BE2C (cell line): ENCODE measurements at regions not wholly inside any gene's neighbourhood (a gene's known extent, or its start where the extent isn't known, plus 50 kb on each side); places are given as distances from the start of the nearest gene placed in this dataset.

Source experiments
- DNase-seq: peaks from one replicate; pipeline ENCODE4 v3.0.0-alpha.2; 2020
- H3K27me3 ChIP-seq: fragments of 250-450 bp; sonication (Bioruptor Pico); 2 replicates; pipeline ENCODE4 v1.5.1; 2020; ENCODE audit warnings: mild to moderate bottlenecking
- H3K36me3 ChIP-seq: fragments of 250-450 bp; sonication (Bioruptor Pico); 2 replicates; pipeline ENCODE4 v1.5.1; 2020; ENCODE audit warnings: mild to moderate bottlenecking
- H3K4me1 ChIP-seq: fragments of 250-450 bp; sonication (Bioruptor Pico); 2 replicates; pipeline ENCODE4 v1.5.1; 2020
- H3K4me3 ChIP-seq: 2 replicates; pipeline ENCODE4 v1.5.1; 2011; ENCODE audit warnings: low read depth, low read length
- H3K9me3 ChIP-seq: fragments of 250-450 bp; sonication (Bioruptor Pico); 2 replicates; pipeline ENCODE4 v1.5.1; 2020
- TF ChIP-seq, protein P1 (sequence below): IDR thresholded peaks from 2 replicates; pipeline ENCODE4 v1.5.1; 2012; ENCODE audit warnings: mild to moderate bottlenecking, low read depth, low read length

DNA sequence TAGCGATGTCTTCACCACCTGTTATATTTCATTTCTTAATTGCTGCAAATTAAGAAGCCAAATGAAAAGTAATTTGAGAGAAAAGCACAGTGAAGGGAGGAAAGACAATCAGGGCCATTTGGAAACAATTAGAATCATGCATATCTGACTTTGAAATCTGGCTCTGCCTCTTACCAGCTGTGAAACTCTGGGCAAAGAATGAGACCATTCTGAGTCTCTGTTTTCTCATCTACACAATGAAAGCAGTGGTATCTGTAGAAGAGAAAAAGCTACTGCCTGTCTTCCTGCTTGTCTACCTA is 334.5 kb upstream of the CYRIA start:
- no peaks in the 10 kb centered on the region for H3K27me3 ChIP-seq
- DNase-seq: no peak
- no peaks in the 10 kb centered on the region for H3K36me3 ChIP-seq
- TF ChIP-seq, protein P1, sequence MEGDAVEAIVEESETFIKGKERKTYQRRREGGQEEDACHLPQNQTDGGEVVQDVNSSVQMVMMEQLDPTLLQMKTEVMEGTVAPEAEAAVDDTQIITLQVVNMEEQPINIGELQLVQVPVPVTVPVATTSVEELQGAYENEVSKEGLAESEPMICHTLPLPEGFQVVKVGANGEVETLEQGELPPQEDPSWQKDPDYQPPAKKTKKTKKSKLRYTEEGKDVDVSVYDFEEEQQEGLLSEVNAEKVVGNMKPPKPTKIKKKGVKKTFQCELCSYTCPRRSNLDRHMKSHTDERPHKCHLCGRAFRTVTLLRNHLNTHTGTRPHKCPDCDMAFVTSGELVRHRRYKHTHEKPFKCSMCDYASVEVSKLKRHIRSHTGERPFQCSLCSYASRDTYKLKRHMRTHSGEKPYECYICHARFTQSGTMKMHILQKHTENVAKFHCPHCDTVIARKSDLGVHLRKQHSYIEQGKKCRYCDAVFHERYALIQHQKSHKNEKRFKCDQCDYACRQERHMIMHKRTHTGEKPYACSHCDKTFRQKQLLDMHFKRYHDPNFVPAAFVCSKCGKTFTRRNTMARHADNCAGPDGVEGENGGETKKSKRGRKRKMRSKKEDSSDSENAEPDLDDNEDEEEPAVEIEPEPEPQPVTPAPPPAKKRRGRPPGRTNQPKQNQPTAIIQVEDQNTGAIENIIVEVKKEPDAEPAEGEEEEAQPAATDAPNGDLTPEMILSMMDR: no peak
- no peaks in the 10 kb centered on the region for H3K4me1 ChIP-seq
- H3K4me3 ChIP-seq: no peak overlapping the region
- H3K9me3 ChIP-seq: no peaks in the 10 kb centered on the region

- Histone ChIP-seq H3K4me1 (no peaks in the 10 kb centered on the region), H3K36me3 (no peaks in the 10 kb centered on the region), H3K4me3 (no peak overlapping the region), H3K27me3 (no peaks in the 10 kb centered on the region), H3K9me3 (no peaks in the 10 kb centered on the region)
- TF ChIP-seq, protein P1: no peak
- no peak for DNase-seq
These were observed 333.9 kb upstream of the CYRIA start for GRCh38 chr2:16999347-17000183.

- TF ChIP-seq, protein P1: no peak
- H3K4me3 ChIP-seq: no peak overlapping the region
- H3K27me3 ChIP-seq: no peaks in the 10 kb centered on the region
- no peak for DNase-seq
- H3K9me3 ChIP-seq: no peaks in the 10 kb centered on the region
- no peaks in the 10 kb centered on the region for H3K4me1 ChIP-seq
- H3K36me3 ChIP-seq: no peaks in the 10 kb centered on the region
These were observed 312.7 kb upstream of the CYRIA start for GRCh38 chr2:16978301-16978700.

DNA sequence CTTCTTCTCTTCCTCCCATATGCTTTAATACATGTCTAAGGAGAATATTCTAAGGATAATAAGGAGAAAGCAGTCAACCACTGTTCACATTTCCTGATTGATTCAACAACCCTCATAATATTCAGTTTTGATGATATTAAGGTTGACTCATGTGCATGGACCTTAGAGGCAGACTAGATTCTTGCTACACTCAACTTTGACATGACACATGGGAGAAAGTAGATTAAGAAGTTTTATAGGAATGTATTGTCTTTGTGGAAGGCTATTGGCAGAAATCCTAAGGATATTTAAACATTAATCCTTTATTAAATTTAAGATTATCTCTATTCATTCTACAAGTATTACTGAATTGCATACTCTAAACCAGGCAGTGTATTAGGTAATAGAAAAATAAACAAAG is 309.1 kb upstream of the CYRIA start:
- TF ChIP-seq, protein P1: no peak
- Histone ChIP-seq H3K4me3 (no peak overlapping the region), H3K9me3 (no peaks in the 10 kb centered on the region), H3K4me1 (no peaks in the 10 kb centered on the region), H3K36me3 (no peaks in the 10 kb centered on the region), H3K27me3 (no peaks in the 10 kb centered on the region)
- DNase-seq: no peak

DNA sequence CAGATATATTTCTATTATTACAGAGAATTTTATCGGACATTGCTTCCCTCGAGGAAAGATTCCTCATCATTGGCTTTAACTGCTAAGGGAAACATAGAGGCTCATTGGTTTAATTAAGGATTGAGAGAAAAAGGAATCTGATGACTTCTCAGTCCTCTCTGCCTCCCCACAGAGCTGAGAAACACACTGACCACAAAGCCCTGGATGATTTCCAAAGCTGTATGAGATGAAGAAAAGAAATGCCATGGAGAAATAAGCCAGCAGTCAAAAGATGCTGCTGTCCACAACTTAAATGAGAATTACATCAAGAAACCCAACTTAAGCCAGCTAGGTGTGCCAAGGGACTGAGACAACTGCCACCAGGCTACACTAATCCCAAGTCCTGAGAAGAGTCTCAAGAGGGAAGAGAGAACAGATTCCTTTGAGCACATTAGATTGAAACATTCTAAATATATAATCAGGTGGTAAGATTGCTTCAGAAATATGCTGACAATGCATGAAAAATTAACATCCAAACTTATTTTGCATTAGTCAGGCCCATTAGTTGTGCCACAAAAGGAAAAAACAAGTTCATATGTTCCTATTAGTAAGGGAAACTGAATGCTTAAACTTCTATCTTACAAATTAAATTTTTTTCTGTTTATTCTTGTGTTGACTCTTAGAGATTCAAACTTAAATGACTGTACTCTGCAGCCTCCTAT is 308.1 kb upstream of the CYRIA start:
- Histone ChIP-seq H3K4me3 (no peak overlapping the region), H3K9me3 (no peaks in the 10 kb centered on the region), H3K4me1 (no peaks in the 10 kb centered on the region), H3K27me3 (no peaks in the 10 kb centered on the region), H3K36me3 (no peaks in the 10 kb centered on the region)
- no peak for DNase-seq
- TF ChIP-seq, protein P1: no peak

GRCh38 chr2:16972276-16972675 is 306.6 kb upstream of the CYRIA start:
- Histone ChIP-seq H3K4me1 (no peaks in the 10 kb centered on the region), H3K36me3 (no peaks in the 10 kb centered on the region), H3K4me3 (no peak overlapping the region), H3K9me3 (no peaks in the 10 kb centered on the region), H3K27me3 (no peaks in the 10 kb centered on the region)
- DNase-seq: no peak
- TF ChIP-seq, protein P1: no peak
